MM.1S (cell line): ENCODE measurements at regions not wholly inside any gene's neighbourhood (a gene's known extent, or its start where the extent isn't known, plus 50 kb on each side); places are given as distances from the start of the nearest gene placed in this dataset.

ENCODE experiments used
- DNase-seq: peaks from one replicate; pipeline ENCODE4 v3.0.0-alpha.2; 2015
- H2AFZ ChIP-seq: fragments of 300-600 bp; sonication (generic); 2 replicates; pipeline ENCODE4 v1.6.0; 2016; ENCODE audit warnings: antibody characterized with exemption, low read length
- H3F3A ChIP-seq: fragments of 300-600 bp; sonication (generic); 2 replicates; pipeline ENCODE4 v1.6.1; 2016; ENCODE audit warnings: mild to moderate bottlenecking, antibody characterized with exemption, low read length, moderate library complexity, mixed read lengths; ENCODE audit not compliant: insufficient read depth
- H3K27ac ChIP-seq: fragments of 300-600 bp; sonication (generic); 2 replicates; pipeline ENCODE4 v1.5.1; 2016; ENCODE audit warnings: mild to moderate bottlenecking, low read length
- H3K27me3 ChIP-seq: fragments of 300-600 bp; sonication (generic); replicated peaks from 2 replicates; pipeline ENCODE4 v1.6.0; 2016; ENCODE audit warnings: low read length; ENCODE audit not compliant: insufficient read depth
- H3K36me3 ChIP-seq: fragments of 300-600 bp; sonication (generic); replicated peaks from 2 replicates; pipeline ENCODE4 v1.6.1; 2016; ENCODE audit warnings: mild to moderate bottlenecking, low read length, mixed read lengths; ENCODE audit not compliant: insufficient read depth
- H3K4me1 ChIP-seq: fragments of 300-600 bp; sonication (generic); 2 replicates; pipeline ENCODE4 v1.6.1; 2016; ENCODE audit warnings: low read length, mixed read lengths
- H3K4me2 ChIP-seq: fragments of 300-600 bp; sonication (generic); 2 replicates; pipeline ENCODE4 v1.6.0; 2016; ENCODE audit warnings: low read depth, low read length
- H3K4me3 ChIP-seq: fragments of 300-600 bp; sonication (generic); 2 replicates; pipeline ENCODE4 v1.5.1; 2016; ENCODE audit warnings: low read length, mixed read lengths
- H3K79me2 ChIP-seq: fragments of 300-600 bp; sonication (generic); 2 replicates; pipeline ENCODE4 v1.6.1; 2016; ENCODE audit warnings: mixed run types, low read length, mixed read lengths
- H3K9ac ChIP-seq: fragments of 300-600 bp; sonication (generic); 2 replicates; pipeline ENCODE4 v1.6.1; 2016; ENCODE audit warnings: low read length, mixed read lengths
- H3K9me2 ChIP-seq: fragments of 300-600 bp; sonication (generic); replicated peaks from 2 replicates; pipeline ENCODE4 v1.6.1; 2016; ENCODE audit warnings: mild to moderate bottlenecking, low read length, mixed read lengths; ENCODE audit not compliant: insufficient read depth
- H3K9me3 ChIP-seq: fragments of 300-600 bp; sonication (generic); replicated peaks from 2 replicates; pipeline ENCODE4 v1.6.1; 2016; ENCODE audit warnings: mild to moderate bottlenecking, low read length, mixed read lengths; ENCODE audit not compliant: insufficient read depth
- H4K20me1 ChIP-seq: fragments of 300-600 bp; sonication (generic); 2 replicates; pipeline ENCODE4 v1.6.1; 2016; ENCODE audit warnings: mild to moderate bottlenecking, low read length, moderate library complexity, mixed read lengths; ENCODE audit not compliant: insufficient read depth
- CTCF ChIP-seq: fragments of 300-600 bp; sonication (generic); IDR thresholded peaks from 2 replicates; pipeline ENCODE4 v1.5.1; 2016; ENCODE audit warnings: antibody characterized with exemption, low read length, mixed read lengths
- EZH2 ChIP-seq: fragments of 300-600 bp; sonication (generic); optimal IDR thresholded peaks from 2 replicates; pipeline ENCODE3; 2017; ENCODE audit warnings: low read depth, mild to moderate bottlenecking, antibody characterized with exemption, low read length, mixed read lengths
- EZH2phosphoT487 ChIP-seq: fragments of 300-600 bp; sonication (generic); IDR thresholded peaks from 2 replicates; pipeline ENCODE4 v1.6.1; 2018; ENCODE audit warnings: antibody characterized with exemption, low read length

DNA sequence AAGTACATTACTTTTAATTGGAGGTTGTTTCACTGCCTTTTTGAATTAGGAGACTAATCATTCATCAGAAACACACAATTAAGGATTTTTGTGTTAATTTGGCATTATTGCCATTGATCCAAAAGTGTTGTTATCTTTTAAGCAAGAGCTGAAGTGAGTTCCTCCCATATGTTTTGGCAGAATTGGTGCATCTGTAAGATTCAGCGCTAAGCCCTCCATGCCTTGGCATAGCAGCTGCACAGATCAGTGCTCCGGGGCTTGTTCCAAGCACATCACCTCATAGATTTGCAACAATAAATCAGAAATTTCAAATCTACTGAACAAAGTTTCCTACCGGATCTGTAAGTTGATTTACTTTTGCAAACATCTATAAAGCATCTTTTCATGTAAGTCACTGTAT lies 106.8 kb upstream of the PHACTR1 start:
- H3K4me3 ChIP-seq, result no peak overlapping the region
- H4K20me1 ChIP-seq, result no peaks in the 10 kb centered on the region
- no peaks in the 10 kb centered on the region for H3K79me2 ChIP-seq

GRCh38 chr6:12610862-12611261 lies 105.7 kb upstream of the PHACTR1 start:
- Histone ChIP-seq H3K27me3 (no peaks in the 10 kb centered on the region), H3K4me1 (peaks cover 33% of the 10 kb centered on the region), H3K4me2 (no peak overlapping the region), H4K20me1 (no peaks in the 10 kb centered on the region), H3K27ac (no peak overlapping the region), H3K9me2 (no peaks in the 10 kb centered on the region), H3F3A (peaks cover 21% of the 10 kb centered on the region), H3K79me2 (no peaks in the 10 kb centered on the region), H3K4me3 (no peak overlapping the region), H3K36me3 (no peaks in the 10 kb centered on the region), H2AFZ (no peak overlapping the region), H3K9me3 (no peaks in the 10 kb centered on the region), H3K9ac (no peak overlapping the region)
- no peak for DNase-seq
- no peak for TF ChIP-seq CTCF
- no peak for TF ChIP-seq EZH2
- TF ChIP-seq EZH2phosphoT487, result no peak

More for the DNA sequence above, 106.8 kb upstream of the PHACTR1 start:
- Histone ChIP-seq H3K27me3 (no peaks in the 10 kb centered on the region), H3K9ac (no peak overlapping the region), H3K4me1 (peaks cover 33% of the 10 kb centered on the region), H3K27ac (no peak overlapping the region), H2AFZ (no peak overlapping the region), H3K36me3 (no peaks in the 10 kb centered on the region), H3F3A (peaks cover 21% of the 10 kb centered on the region), H3K9me3 (no peaks in the 10 kb centered on the region), H3K9me2 (no peaks in the 10 kb centered on the region), H3K4me2 (no peak overlapping the region)
- TF ChIP-seq CTCF, result no peak
- no peak for TF ChIP-seq EZH2phosphoT487
- TF ChIP-seq EZH2, result no peak
- no peak for DNase-seq

- Histone ChIP-seq H3K4me3 (no peak overlapping the region), H3K27ac (no peak overlapping the region)
- TF ChIP-seq CTCF, result no peak
- TF ChIP-seq EZH2phosphoT487, result no peak
- TF ChIP-seq EZH2, result no peak
These were observed 102.8 kb upstream of the PHACTR1 start for GRCh38 chr6:12613811-12614210.

More at GRCh38 chr6:12613811-12614210, 102.8 kb upstream of the PHACTR1 start:
- Histone ChIP-seq H4K20me1 (no peaks in the 10 kb centered on the region), H3K36me3 (no peaks in the 10 kb centered on the region), H3K4me2 (no peak overlapping the region), H3K4me1 (peaks cover 10% of the 10 kb centered on the region), H2AFZ (no peak overlapping the region), H3K27me3 (no peaks in the 10 kb centered on the region), H3K79me2 (no peaks in the 10 kb centered on the region), H3K9ac (no peak overlapping the region), H3K9me2 (no peaks in the 10 kb centered on the region), H3F3A (peaks cover 5% of the 10 kb centered on the region), H3K9me3 (no peaks in the 10 kb centered on the region)
- DNase-seq, result no peak
